ENCODE measurements at regions not wholly inside any gene's neighbourhood (a gene's known extent, or its start where the extent isn't known, plus 50 kb on each side); places are given as distances from the start of the nearest gene placed in this dataset.

- TF ChIP-seq CTCF (conservative IDR thresholded peaks at IDR 0.05; ENCODE audit: low read depth, low read length), result no peak
Observed at GRCh38 chr9:78566521-78566920, 269.6 kb downstream of the PSAT1 start.

GRCh38 chr9:78566948-78567675 lies 270.2 kb downstream of the PSAT1 start:
- peak; percentile 83 for DNase-seq (ENCODE audit: low read depth)
- H3K4me3 ChIP-seq (ENCODE audit: low read depth, low read length), result no peak overlapping the region
- no peak for TF ChIP-seq CTCF (conservative IDR thresholded peaks at IDR 0.05; ENCODE audit: low read depth, low read length)

More at GRCh38 chr9:78566521-78566920, 269.6 kb downstream of the PSAT1 start:
- DNase-seq (ENCODE audit: low read depth), result no peak
- no peak overlapping the region for H3K4me3 ChIP-seq (ENCODE audit: low read depth, low read length)

GRCh38 chr9:78567693-78568092 lies 270.8 kb downstream of the PSAT1 start:
- DNase-seq (ENCODE audit: low read depth), result no peak
- TF ChIP-seq CTCF (conservative IDR thresholded peaks at IDR 0.05; ENCODE audit: low read depth, low read length), result no peak
- no peak overlapping the region for H3K4me3 ChIP-seq (ENCODE audit: low read depth, low read length)

DNA sequence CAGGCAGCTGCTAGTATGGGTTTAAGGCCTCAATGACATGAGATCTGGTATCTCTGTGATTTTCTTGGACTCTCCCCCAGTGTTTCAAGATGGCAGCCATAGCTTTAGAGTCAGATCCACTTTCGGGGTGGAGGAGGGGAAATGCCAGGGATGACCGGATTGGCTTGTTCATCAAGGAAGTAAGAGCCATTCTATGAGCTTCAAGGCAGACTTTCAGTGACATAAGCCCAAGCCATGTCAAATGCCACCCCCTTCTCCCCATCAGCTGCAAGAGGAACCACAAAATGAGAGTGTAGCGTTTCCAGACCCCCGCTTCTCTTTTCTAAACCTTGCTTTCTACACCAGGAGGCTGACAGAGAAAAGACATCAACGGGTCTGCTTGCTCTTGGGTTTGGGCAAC lies 271.8 kb downstream of the PSAT1 start:
- TF ChIP-seq CTCF (conservative IDR thresholded peaks at IDR 0.05; ENCODE audit: low read depth, low read length), result no peak
- DNase-seq (ENCODE audit: low read depth), result no peak
- H3K4me3 ChIP-seq (ENCODE audit: low read depth, low read length), result no peak overlapping the region

DNA sequence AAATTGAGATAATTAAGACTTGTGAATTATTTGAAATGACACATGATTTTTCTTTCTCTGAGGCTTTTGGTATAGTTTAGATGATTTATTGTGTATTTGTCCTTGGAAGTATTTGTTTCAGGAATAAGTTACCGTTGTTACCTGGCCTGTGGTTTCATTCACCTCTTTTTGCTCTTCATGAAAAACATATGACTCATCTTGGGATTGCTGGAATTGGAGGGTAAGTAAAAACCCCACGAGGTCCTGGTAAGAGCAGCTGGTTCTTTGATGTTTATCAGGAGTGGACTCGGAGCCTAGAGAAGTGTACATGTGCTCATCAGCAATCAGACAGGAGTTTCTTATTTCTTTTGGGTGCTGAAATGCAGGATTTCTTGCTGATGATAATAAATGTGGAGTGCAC lies 275.3 kb downstream of the PSAT1 start:
- no peak overlapping the region for H3K4me3 ChIP-seq (ENCODE audit: low read depth, low read length)
- no peak for TF ChIP-seq CTCF (conservative IDR thresholded peaks at IDR 0.05; ENCODE audit: low read depth, low read length)
- no peak for DNase-seq (ENCODE audit: low read depth)

DNA sequence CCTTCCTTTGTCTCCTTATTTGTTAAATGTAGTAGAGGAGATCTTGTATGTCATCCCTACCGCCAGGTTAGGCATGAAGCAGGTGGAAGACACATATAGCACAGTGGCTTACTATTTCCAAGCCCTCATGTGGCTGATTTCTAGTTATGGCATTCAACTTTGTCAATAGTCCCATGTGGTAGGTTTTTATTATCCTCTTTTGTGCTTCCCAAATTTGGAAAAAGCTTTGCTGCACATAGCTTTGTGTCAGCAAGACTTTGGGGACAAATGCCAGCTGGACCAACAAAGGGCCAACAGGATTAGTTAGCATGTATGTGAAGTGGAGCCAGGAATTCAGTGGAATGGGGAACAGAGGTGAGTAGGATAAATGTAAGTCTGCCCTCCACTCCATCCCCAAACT lies 276.3 kb downstream of the PSAT1 start:
- TF ChIP-seq CTCF (conservative IDR thresholded peaks at IDR 0.05; ENCODE audit: low read depth, low read length), result no peak
- DNase-seq (ENCODE audit: low read depth), result no peak
- H3K4me3 ChIP-seq (ENCODE audit: low read depth, low read length), result no peak overlapping the region

- H3K4me3 ChIP-seq (ENCODE audit: low read depth, low read length), result no peak overlapping the region
- TF ChIP-seq CTCF (conservative IDR thresholded peaks at IDR 0.05; ENCODE audit: low read depth, low read length), result no peak
- no peak for DNase-seq (ENCODE audit: low read depth)
Observed at GRCh38 chr9:78573669-78574068, 276.7 kb downstream of the PSAT1 start.
